Activated naive CD8-positive, alpha-beta T cell treated with anti-CD3 and anti-CD28 coated beads, Interleukin-2, amount 10 ng/mL, durations not matched to agents 7 days and 5 days (primary cell): ENCODE measurements at regions not wholly inside any gene's neighbourhood (a gene's known extent, or its start where the extent isn't known, plus 50 kb on each side); places are given as distances from the start of the nearest gene placed in this dataset.

Source experiments
- ATAC-seq: fragments of 150-1000 bp; cut with Tn5 transposase; one replicate; pipeline ENCODE4 v1.10.0; 2021; ENCODE audit warnings: low read depth, moderate library complexity
- POLR2A ChIA-PET: fragments of 350-600 bp; sonication (Branson Sonifier 250); formaldehyde crosslinking; loops from one replicate; lab custom pipeline; 2021; ENCODE audit warnings: antibody characterized with exemption; lab: Charles Lee
- DNase-seq: peaks from one replicate; pipeline ENCODE4 v3.0.0; 2021
- H3K27ac Mint-ChIP-seq: one replicate; pipeline ENCODE4 v1.8.0; 2022; ENCODE audit warnings: mild to moderate bottlenecking, mixed read lengths
- H3K27me3 Mint-ChIP-seq: one replicate; pipeline ENCODE4 v1.8.0; 2022; ENCODE audit warnings: mild to moderate bottlenecking, moderate library complexity, mixed read lengths
- H3K36me3 Mint-ChIP-seq: one replicate; pipeline ENCODE4 v1.8.0; 2021; ENCODE audit warnings: mild to moderate bottlenecking, mixed read lengths
- H3K4me1 Mint-ChIP-seq: one replicate; pipeline ENCODE4 v1.8.0; 2021; ENCODE audit warnings: mixed read lengths
- H3K4me3 Mint-ChIP-seq: one replicate; pipeline ENCODE4 v1.8.0; 2022; ENCODE audit warnings: mild to moderate bottlenecking, moderate library complexity, mixed read lengths
- H3K9me3 Mint-ChIP-seq: one replicate; pipeline ENCODE4 v1.8.0; 2021; ENCODE audit warnings: mixed read lengths

- POLR2A ChIA-PET, result no interaction called here
- H3K36me3 Mint-ChIP-seq, result no peaks in the 10 kb centered on the region
Observed at GRCh38 chr7:49433794-49434193, 339.6 kb upstream of the VWC2 start.

GRCh38 chr7:49434846-49435245 is 338.6 kb upstream of the VWC2 start:
- H3K27ac Mint-ChIP-seq, result no peak overlapping the region
- POLR2A ChIA-PET, result no interaction called here
- H3K9me3 Mint-ChIP-seq, result no peaks in the 10 kb centered on the region
- H3K36me3 Mint-ChIP-seq, result no peaks in the 10 kb centered on the region
- no peak overlapping the region for H3K4me3 Mint-ChIP-seq
- no peaks in the 10 kb centered on the region for H3K4me1 Mint-ChIP-seq
- no peaks in the 10 kb centered on the region for H3K27me3 Mint-ChIP-seq
- DNase-seq (no peak), ATAC-seq (no peak)

More at GRCh38 chr7:49433794-49434193, 339.6 kb upstream of the VWC2 start:
- H3K4me3 Mint-ChIP-seq, result no peak overlapping the region
- H3K9me3 Mint-ChIP-seq, result no peaks in the 10 kb centered on the region
- no peaks in the 10 kb centered on the region for H3K4me1 Mint-ChIP-seq
- ATAC-seq (no peak), DNase-seq (no peak)
- no peaks in the 10 kb centered on the region for H3K27me3 Mint-ChIP-seq
- H3K27ac Mint-ChIP-seq, result no peak overlapping the region

GRCh38 chr7:49438281-49438680 is 335.2 kb upstream of the VWC2 start:
- H3K36me3 Mint-ChIP-seq, result no peaks in the 10 kb centered on the region
- no peak overlapping the region for H3K4me3 Mint-ChIP-seq
- no peak for DNase-seq
- no peaks in the 10 kb centered on the region for H3K9me3 Mint-ChIP-seq
- H3K27me3 Mint-ChIP-seq, result no peaks in the 10 kb centered on the region
- ATAC-seq, result no peak
- H3K27ac Mint-ChIP-seq, result no peak overlapping the region
- no peaks in the 10 kb centered on the region for H3K4me1 Mint-ChIP-seq
- POLR2A ChIA-PET, result no interaction called here

GRCh38 chr7:49443515-49443914 is 329.9 kb upstream of the VWC2 start:
- H3K4me3 Mint-ChIP-seq, result no peak overlapping the region
- peaks cover 2% of the 10 kb centered on the region for H3K9me3 Mint-ChIP-seq
- H3K36me3 Mint-ChIP-seq, result no peaks in the 10 kb centered on the region
- H3K27me3 Mint-ChIP-seq, result no peaks in the 10 kb centered on the region
- H3K27ac Mint-ChIP-seq, result no peak overlapping the region
- ATAC-seq (no peak), DNase-seq (no peak)
- no peaks in the 10 kb centered on the region for H3K4me1 Mint-ChIP-seq
- POLR2A ChIA-PET, result no interaction called here

- POLR2A ChIA-PET, result no interaction called here
- Mint-ChIP-seq H3K9me3 (peaks cover 1% of the 10 kb centered on the region), H3K36me3 (no peaks in the 10 kb centered on the region), H3K27ac (no peak overlapping the region), H3K4me3 (no peak overlapping the region), H3K4me1 (no peaks in the 10 kb centered on the region), H3K27me3 (no peaks in the 10 kb centered on the region)
- DNase-seq (no peak), ATAC-seq (no peak)
Observed at GRCh38 chr7:49453486-49453885, 320.0 kb upstream of the VWC2 start.

GRCh38 chr7:49479441-49479840 is 294.0 kb upstream of the VWC2 start:
- no peaks in the 10 kb centered on the region for H3K36me3 Mint-ChIP-seq
- ATAC-seq, result no peak

GRCh38 chr7:49479936-49480544 is 293.4 kb upstream of the VWC2 start:
- no peak for ATAC-seq
- no peaks in the 10 kb centered on the region for H3K4me1 Mint-ChIP-seq

More at GRCh38 chr7:49479441-49479840, 294.0 kb upstream of the VWC2 start:
- POLR2A ChIA-PET, result no interaction called here
- no peak overlapping the region for H3K4me3 Mint-ChIP-seq
- no peaks in the 10 kb centered on the region for H3K4me1 Mint-ChIP-seq
- H3K27ac Mint-ChIP-seq, result no peak overlapping the region
- no peaks in the 10 kb centered on the region for H3K27me3 Mint-ChIP-seq
- H3K9me3 Mint-ChIP-seq, result no peaks in the 10 kb centered on the region
- no peak for DNase-seq

GRCh38 chr7:49481075-49481474 is 292.4 kb upstream of the VWC2 start:
- POLR2A ChIA-PET, result no interaction called here
- H3K9me3 Mint-ChIP-seq, result no peaks in the 10 kb centered on the region
- no peak for ATAC-seq

More at GRCh38 chr7:49479936-49480544, 293.4 kb upstream of the VWC2 start:
- Mint-ChIP-seq H3K4me3 (no peak overlapping the region), H3K27ac (no peak overlapping the region), H3K9me3 (no peaks in the 10 kb centered on the region), H3K36me3 (no peaks in the 10 kb centered on the region), H3K27me3 (no peaks in the 10 kb centered on the region)
- no peak for DNase-seq
- POLR2A ChIA-PET, result no interaction called here

GRCh38 chr7:49483142-49483541 is 290.3 kb upstream of the VWC2 start:
- Mint-ChIP-seq H3K27me3 (no peaks in the 10 kb centered on the region), H3K9me3 (no peaks in the 10 kb centered on the region), H3K4me1 (no peaks in the 10 kb centered on the region), H3K27ac (no peak overlapping the region), H3K36me3 (no peaks in the 10 kb centered on the region), H3K4me3 (no peak overlapping the region)
- DNase-seq (no peak), ATAC-seq (no peak)
- POLR2A ChIA-PET, result no interaction called here

More at GRCh38 chr7:49481075-49481474, 292.4 kb upstream of the VWC2 start:
- H3K4me3 Mint-ChIP-seq, result no peak overlapping the region
- no peaks in the 10 kb centered on the region for H3K4me1 Mint-ChIP-seq
- no peaks in the 10 kb centered on the region for H3K36me3 Mint-ChIP-seq
- DNase-seq, result no peak
- no peak overlapping the region for H3K27ac Mint-ChIP-seq
- H3K27me3 Mint-ChIP-seq, result no peaks in the 10 kb centered on the region

GRCh38 chr7:49486974-49487829 is 286.2 kb upstream of the VWC2 start:
- H3K4me3 Mint-ChIP-seq, result no peak overlapping the region
- H3K36me3 Mint-ChIP-seq, result no peaks in the 10 kb centered on the region
- DNase-seq (no peak), ATAC-seq (no peak)
- peaks cover 2% of the 10 kb centered on the region for H3K9me3 Mint-ChIP-seq
- H3K27me3 Mint-ChIP-seq, result no peaks in the 10 kb centered on the region
- H3K27ac Mint-ChIP-seq, result no peak overlapping the region
- no peaks in the 10 kb centered on the region for H3K4me1 Mint-ChIP-seq
- POLR2A ChIA-PET, result no interaction called here

GRCh38 chr7:49487830-49488140 is 285.7 kb upstream of the VWC2 start:
- H3K4me3 Mint-ChIP-seq, result no peak overlapping the region
- no peaks in the 10 kb centered on the region for H3K36me3 Mint-ChIP-seq
- no peaks in the 10 kb centered on the region for H3K27me3 Mint-ChIP-seq
- DNase-seq, result no peak
- H3K4me1 Mint-ChIP-seq, result no peaks in the 10 kb centered on the region
- peaks cover 2% of the 10 kb centered on the region for H3K9me3 Mint-ChIP-seq
- POLR2A ChIA-PET, result no interaction called here
- H3K27ac Mint-ChIP-seq, result no peak overlapping the region
- no peak for ATAC-seq

- Mint-ChIP-seq H3K4me3 (no peak overlapping the region), H3K36me3 (no peaks in the 10 kb centered on the region), H3K27me3 (no peaks in the 10 kb centered on the region), H3K9me3 (peaks cover 2% of the 10 kb centered on the region), H3K4me1 (no peaks in the 10 kb centered on the region), H3K27ac (no peak overlapping the region)
- no peak for ATAC-seq
- no peak for DNase-seq
- POLR2A ChIA-PET, result no interaction called here
Observed at GRCh38 chr7:49488573-49488972, 284.9 kb upstream of the VWC2 start.

GRCh38 chr7:49497471-49497870 is 276.0 kb upstream of the VWC2 start:
- Mint-ChIP-seq H3K27ac (no peak overlapping the region), H3K36me3 (no peaks in the 10 kb centered on the region), H3K4me3 (no peak overlapping the region), H3K4me1 (no peaks in the 10 kb centered on the region), H3K9me3 (no peaks in the 10 kb centered on the region), H3K27me3 (no peaks in the 10 kb centered on the region)
- DNase-seq (no peak), ATAC-seq (no peak)
- POLR2A ChIA-PET, result no interaction called here

- H3K4me3 Mint-ChIP-seq, result no peak overlapping the region
- H3K9me3 Mint-ChIP-seq, result no peaks in the 10 kb centered on the region
- H3K4me1 Mint-ChIP-seq, result no peaks in the 10 kb centered on the region
- H3K27ac Mint-ChIP-seq, result no peak overlapping the region
- no peaks in the 10 kb centered on the region for H3K36me3 Mint-ChIP-seq
- POLR2A ChIA-PET, result no interaction called here
- H3K27me3 Mint-ChIP-seq, result no peaks in the 10 kb centered on the region
- ATAC-seq, result no peak
- DNase-seq, result no peak
Observed at GRCh38 chr7:49500741-49501140, 272.7 kb upstream of the VWC2 start.
